CD8-positive, alpha-beta memory T cell (primary cell): ENCODE measurements at regions not wholly inside any gene's neighbourhood (a gene's known extent, or its start where the extent isn't known, plus 50 kb on each side); places are given as distances from the start of the nearest gene placed in this dataset.

Experiments
- CTCF ChIA-PET: fragments of 350-600 bp; sonication (Branson Sonifier 250); formaldehyde crosslinking; loops from one replicate; lab custom pipeline; 2021; ENCODE audit warnings: antibody characterized with exemption; lab: Charles Lee
- POLR2A ChIA-PET: fragments of 350-600 bp; sonication (Branson Sonifier 250); formaldehyde crosslinking; loops from one replicate; lab custom pipeline; 2021; ENCODE audit warnings: antibody characterized with exemption; lab: Charles Lee
- DNase-seq, 5 donors: peaks; one replicate each; pipeline versions ENCODE4 v3.0.0 to v3.0.0-alpha.2; 2020 to 2022; ENCODE audit warnings: mixed read lengths in 1 of 5
- H3K27ac ChIP-seq: one replicate; pipeline ENCODE4 v1.7.0; 2013; ENCODE audit warnings: low read depth, mild to moderate bottlenecking, low read length, moderate library complexity
- H3K27me3 ChIP-seq: 2 replicates; pipeline ENCODE4 v1.7.0; 2013; ENCODE audit warnings: low read length, mild to moderate bottlenecking; ENCODE audit not compliant: insufficient read depth, poor library complexity, severe bottlenecking
- H3K36me3 ChIP-seq: 2 replicates; pipeline ENCODE4 v1.7.0; 2013; ENCODE audit warnings: mild to moderate bottlenecking, low read length, moderate library complexity; ENCODE audit not compliant: insufficient read depth
- H3K4me1 ChIP-seq: 2 replicates; pipeline ENCODE4 v1.7.0; 2013; ENCODE audit warnings: mild to moderate bottlenecking, low read length, moderate library complexity; ENCODE audit not compliant: insufficient read depth
- H3K4me3 ChIP-seq: 2 replicates; pipeline ENCODE4 v1.7.0; 2013; ENCODE audit warnings: mild to moderate bottlenecking, low read length
- H3K9me3 ChIP-seq: 2 replicates; pipeline ENCODE4 v1.7.0; 2013; ENCODE audit warnings: mild to moderate bottlenecking, low read length
- H3K27ac Mint-ChIP-seq, 8 donors: one replicate each; pipeline ENCODE4 v1.8.0; 2020 to 2021; ENCODE audit warnings: mixed read lengths in 8 of 8, mild to moderate bottlenecking in 6 of 8, inconsistent platforms in 3 of 8, moderate library complexity in 3 of 8
- H3K27me3 Mint-ChIP-seq, 2 donors: one replicate each; pipeline ENCODE4 v1.8.0; 2020 to 2021; ENCODE audit warnings: mixed read lengths in 2 of 2, mild to moderate bottlenecking in 1 of 2, moderate library complexity in 1 of 2
- H3K36me3 Mint-ChIP-seq, 3 donors: one replicate each; pipeline ENCODE4 v1.8.0; 2020 to 2021; ENCODE audit warnings: mixed read lengths in 3 of 3, inconsistent platforms in 1 of 3, mild to moderate bottlenecking in 1 of 3
- H3K4me1 Mint-ChIP-seq, 3 donors: one replicate each; pipeline ENCODE4 v1.8.0; 2020 to 2021; ENCODE audit warnings: mixed read lengths in 3 of 3, inconsistent platforms in 1 of 3, mild to moderate bottlenecking in 1 of 3
- H3K4me3 Mint-ChIP-seq, 7 donors: one replicate each; pipeline ENCODE4 v1.8.0; 2020 to 2021; ENCODE audit warnings: mixed read lengths in 7 of 7, mild to moderate bottlenecking in 6 of 7, moderate library complexity in 4 of 7, inconsistent platforms in 2 of 7
- H3K9me3 Mint-ChIP-seq, 5 donors: one replicate each; pipeline ENCODE4 v1.8.0; 2020 to 2022; ENCODE audit warnings: mixed read lengths in 5 of 5, mild to moderate bottlenecking in 3 of 5, moderate library complexity in 2 of 5, inconsistent platforms in 1 of 5

GRCh38 chr6:1087154-1087843 is 224.6 kb upstream of the FOXQ1 start:
- no peaks in the 10 kb centered on the region for H3K36me3 Mint-ChIP-seq
- no peaks in the 10 kb centered on the region for H3K9me3 Mint-ChIP-seq
- no peaks in the 10 kb centered on the region for H3K4me1 ChIP-seq
- no peaks in the 10 kb centered on the region for H3K9me3 ChIP-seq
- H3K27me3 ChIP-seq, result no peaks in the 10 kb centered on the region
- H3K36me3 ChIP-seq, result no peaks in the 10 kb centered on the region
- H3K27ac ChIP-seq, result no peak overlapping the region
- no peaks in the 10 kb centered on the region for H3K4me1 Mint-ChIP-seq
- no peak overlapping the region for H3K27ac Mint-ChIP-seq
- H3K4me3 Mint-ChIP-seq, result no peak overlapping the region
- no peak overlapping the region for H3K4me3 ChIP-seq
- ChIA-PET CTCF (no interaction called here), POLR2A (no interaction called here)
- H3K27me3 Mint-ChIP-seq, result peaks cover 3 to 15% of the 10 kb centered on the region in 2 donors
- DNase-seq, result no peak

- no peak overlapping the region for H3K4me3 ChIP-seq
- H3K36me3 ChIP-seq, result no peaks in the 10 kb centered on the region
- no peak for DNase-seq
- no peaks in the 10 kb centered on the region for H3K27me3 ChIP-seq
- no peak overlapping the region for H3K27ac ChIP-seq
- Mint-ChIP-seq H3K36me3 (no peaks in the 10 kb centered on the region), H3K4me1 (no peaks in the 10 kb centered on the region), H3K27me3 (peaks cover 3 to 15% of the 10 kb centered on the region in 2 donors), H3K9me3 (no peaks in the 10 kb centered on the region), H3K27ac (no peak overlapping the region), H3K4me3 (no peak overlapping the region)
- ChIA-PET POLR2A (no interaction called here), CTCF (no interaction called here)
- H3K9me3 ChIP-seq, result no peaks in the 10 kb centered on the region
- H3K4me1 ChIP-seq, result no peaks in the 10 kb centered on the region
These were observed 225.3 kb upstream of the FOXQ1 start for GRCh38 chr6:1086446-1087153.

- Mint-ChIP-seq H3K27ac (no peak overlapping the region), H3K9me3 (no peaks in the 10 kb centered on the region), H3K36me3 (no peaks in the 10 kb centered on the region), H3K4me1 (no peaks in the 10 kb centered on the region), H3K4me3 (no peak overlapping the region), H3K27me3 (peaks cover 4 to 15% of the 10 kb centered on the region in 2 donors)
- Histone ChIP-seq H3K9me3 (no peaks in the 10 kb centered on the region), H3K4me3 (no peak overlapping the region), H3K27ac (no peak overlapping the region), H3K4me1 (no peaks in the 10 kb centered on the region), H3K36me3 (no peaks in the 10 kb centered on the region), H3K27me3 (no peaks in the 10 kb centered on the region)
- CTCF ChIA-PET, result no interaction called here
- POLR2A ChIA-PET, result no interaction called here
- no peak for DNase-seq
These were observed 229.5 kb upstream of the FOXQ1 start for GRCh38 chr6:1082285-1082935.

GRCh38 chr6:1081551-1082284 is 230.2 kb upstream of the FOXQ1 start:
- POLR2A ChIA-PET, result no interaction called here
- Mint-ChIP-seq H3K9me3 (no peaks in the 10 kb centered on the region), H3K27ac (no peak overlapping the region), H3K4me3 (no peak overlapping the region), H3K27me3 (peaks cover 4 to 13% of the 10 kb centered on the region in 2 donors), H3K4me1 (no peaks in the 10 kb centered on the region), H3K36me3 (no peaks in the 10 kb centered on the region)
- no peak overlapping the region for H3K27ac ChIP-seq
- no peaks in the 10 kb centered on the region for H3K4me1 ChIP-seq
- H3K4me3 ChIP-seq, result no peak overlapping the region
- CTCF ChIA-PET, result no interaction called here
- no peaks in the 10 kb centered on the region for H3K9me3 ChIP-seq
- no peaks in the 10 kb centered on the region for H3K27me3 ChIP-seq
- no peak for DNase-seq
- no peaks in the 10 kb centered on the region for H3K36me3 ChIP-seq

- no peak overlapping the region for H3K4me3 ChIP-seq
- Mint-ChIP-seq H3K9me3 (no peaks in the 10 kb centered on the region), H3K4me3 (no peak overlapping the region), H3K27ac (no peak overlapping the region), H3K4me1 (no peaks in the 10 kb centered on the region), H3K27me3 (peaks cover 4 to 10% of the 10 kb centered on the region in 2 donors), H3K36me3 (no peaks in the 10 kb centered on the region)
- ChIA-PET CTCF (no interaction called here), POLR2A (no interaction called here)
- no peaks in the 10 kb centered on the region for H3K9me3 ChIP-seq
- no peak for DNase-seq
- no peaks in the 10 kb centered on the region for H3K36me3 ChIP-seq
- H3K27ac ChIP-seq, result no peak overlapping the region
- no peaks in the 10 kb centered on the region for H3K27me3 ChIP-seq
- H3K4me1 ChIP-seq, result no peaks in the 10 kb centered on the region
These were observed 231.2 kb upstream of the FOXQ1 start for GRCh38 chr6:1080453-1081337.

- Histone ChIP-seq H3K4me3 (no peak overlapping the region), H3K27me3 (no peaks in the 10 kb centered on the region), H3K9me3 (no peaks in the 10 kb centered on the region), H3K4me1 (no peaks in the 10 kb centered on the region), H3K27ac (no peak overlapping the region), H3K36me3 (no peaks in the 10 kb centered on the region)
- ChIA-PET CTCF (no interaction called here), POLR2A (no interaction called here)
- no peak overlapping the region for H3K27ac Mint-ChIP-seq
- no peak overlapping the region for H3K4me3 Mint-ChIP-seq
- H3K27me3 Mint-ChIP-seq, result peaks cover 4 to 12% of the 10 kb centered on the region in 2 donors
- H3K9me3 Mint-ChIP-seq, result no peaks in the 10 kb centered on the region
- no peaks in the 10 kb centered on the region for H3K36me3 Mint-ChIP-seq
- DNase-seq, result no peak
- no peaks in the 10 kb centered on the region for H3K4me1 Mint-ChIP-seq
These were observed 232.4 kb upstream of the FOXQ1 start for GRCh38 chr6:1079525-1079924.

- no peak for DNase-seq
- H3K4me1 Mint-ChIP-seq, result no peaks in the 10 kb centered on the region
- Histone ChIP-seq H3K4me3 (no peak overlapping the region), H3K9me3 (no peaks in the 10 kb centered on the region), H3K27ac (no peak overlapping the region), H3K36me3 (no peaks in the 10 kb centered on the region), H3K27me3 (no peaks in the 10 kb centered on the region), H3K4me1 (no peaks in the 10 kb centered on the region)
- ChIA-PET POLR2A (no interaction called here), CTCF (no interaction called here)
- H3K36me3 Mint-ChIP-seq, result no peaks in the 10 kb centered on the region
- no peak overlapping the region for H3K4me3 Mint-ChIP-seq
- no peaks in the 10 kb centered on the region for H3K9me3 Mint-ChIP-seq
- H3K27ac Mint-ChIP-seq, result no peak overlapping the region
- H3K27me3 Mint-ChIP-seq, result peaks cover 4 to 8% of the 10 kb centered on the region in 2 donors
These were observed 234.2 kb upstream of the FOXQ1 start for GRCh38 chr6:1077478-1078416.
